ENCODE measurements at regions not wholly inside any gene's neighbourhood (a gene's known extent, or its start where the extent isn't known, plus 50 kb on each side); places are given as distances from the start of the nearest gene placed in this dataset.

DNA sequence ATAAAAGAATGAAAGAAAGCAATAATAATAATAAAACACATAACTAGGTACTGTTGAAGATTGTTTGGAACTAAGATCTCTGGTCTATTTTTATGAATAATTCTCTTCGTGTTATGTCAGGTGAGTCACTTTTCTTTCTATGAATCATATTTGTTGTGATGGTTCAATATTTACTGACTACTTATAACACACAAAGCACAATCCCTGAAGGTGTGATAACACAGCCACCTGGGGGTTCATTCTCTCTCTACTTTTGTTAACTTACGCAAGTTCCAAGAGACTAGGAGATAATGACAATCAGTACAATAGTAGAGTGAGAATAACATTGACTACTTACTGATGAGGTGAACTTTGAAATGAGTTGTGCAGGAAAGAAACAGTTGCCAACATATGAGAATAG lies 149.9 kb downstream of the IBTK start:
- 83% methylated on average over 2 of the region's 2 CpGs for WGBS
- H3K4me3 ChIP-seq (ENCODE audit: low read depth in 1 of 3, low read length in 3 of 3) = no peak overlapping the region
- no peaks in the 10 kb centered on the region for H3K36me3 ChIP-seq (ENCODE audit: control insufficient read depth in 4 of 4, insufficient read depth in 3 of 4, low read depth in 1 of 4, low read length in 3 of 4)
- H3K9ac ChIP-seq (ENCODE audit: low read depth in 1 of 2, low read length in 2 of 2) = no peak overlapping the region
- H3K27me3 ChIP-seq (ENCODE audit: control insufficient read depth in 4 of 4, insufficient read depth in 4 of 4, low read length in 3 of 4) = no peaks in the 10 kb centered on the region
- DNase-seq (ENCODE audit: low spot score) = no peak
- H3K27ac ChIP-seq (ENCODE audit: low read depth in 1 of 2, low read length in 2 of 2) = no peak overlapping the region
- H3K9me3 ChIP-seq (ENCODE audit: control insufficient read depth in 4 of 4, low read length in 3 of 4) = no peaks in the 10 kb centered on the region
- TF ChIP-seq, protein P1, sequence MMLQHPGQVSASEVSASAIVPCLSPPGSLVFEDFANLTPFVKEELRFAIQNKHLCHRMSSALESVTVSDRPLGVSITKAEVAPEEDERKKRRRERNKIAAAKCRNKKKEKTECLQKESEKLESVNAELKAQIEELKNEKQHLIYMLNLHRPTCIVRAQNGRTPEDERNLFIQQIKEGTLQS (IDR thresholded peaks at IDR 0.05) = no peak
- TF ChIP-seq JUND (IDR thresholded peaks at IDR 0.05) = no peak
- no peak for TF ChIP-seq EGR1 (IDR thresholded peaks at IDR 0.05; ENCODE audit: low read depth in 2 of 2)
- TF ChIP-seq YY1 (IDR thresholded peaks at IDR 0.05) = no peak
- no peak for TF ChIP-seq HNF4G (IDR thresholded peaks at IDR 0.05)
- TF ChIP-seq TAF1 (conservative IDR thresholded peaks at IDR 0.05) = no peak
- H3K4me1 ChIP-seq (ENCODE audit: control insufficient read depth in 4 of 4, insufficient read depth in 4 of 4, low read length in 3 of 4) = peaks cover 0 to 3% (median 1%) of the 10 kb centered on the region in 4 donors

DNA sequence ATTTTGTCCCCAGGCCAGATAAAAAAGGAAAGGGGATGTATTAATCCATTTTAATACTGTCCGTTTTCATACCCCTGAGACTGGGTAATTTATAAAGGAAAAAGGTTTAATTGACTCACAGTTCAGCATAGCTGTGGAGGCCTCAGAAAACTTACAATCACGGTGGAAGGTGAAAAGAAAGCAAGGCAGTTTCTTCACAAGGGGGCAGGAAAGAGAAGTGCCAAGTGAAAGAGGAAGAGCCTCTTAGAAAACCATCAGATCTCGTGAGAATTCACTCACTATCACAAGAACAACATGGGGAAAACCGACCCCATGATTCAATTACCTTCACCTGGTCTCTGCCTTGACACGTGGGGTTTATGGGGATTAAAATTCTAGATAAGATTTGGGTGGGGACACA lies 152.5 kb downstream of the IBTK start:
- Histone ChIP-seq H3K4me3 (ENCODE audit: low read depth in 1 of 3, low read length in 3 of 3) (no peak overlapping the region), H3K4me1 (ENCODE audit: control insufficient read depth in 4 of 4, insufficient read depth in 4 of 4, low read length in 3 of 4) (peaks cover 0 to 3% (median 1%) of the 10 kb centered on the region in 4 donors), H3K36me3 (ENCODE audit: control insufficient read depth in 4 of 4, insufficient read depth in 3 of 4, low read depth in 1 of 4, low read length in 3 of 4) (no peaks in the 10 kb centered on the region), H3K9me3 (ENCODE audit: control insufficient read depth in 4 of 4, low read length in 3 of 4) (no peaks in the 10 kb centered on the region), H3K27ac (ENCODE audit: low read depth in 1 of 2, low read length in 2 of 2) (no peak overlapping the region), H3K27me3 (ENCODE audit: control insufficient read depth in 4 of 4, insufficient read depth in 4 of 4, low read length in 3 of 4) (no peaks in the 10 kb centered on the region), H3K9ac (ENCODE audit: low read depth in 1 of 2, low read length in 2 of 2) (no peak overlapping the region)
- DNase-seq (ENCODE audit: low spot score) = no peak
- 74% methylated on average over 5 of the region's 5 CpGs for WGBS
- TF ChIP-seq SP1 (IDR thresholded peaks at IDR 0.05) = no peak
- TF ChIP-seq HNF4A (conservative IDR thresholded peaks at IDR 0.05) = no peak
- TF ChIP-seq, protein P1 (IDR thresholded peaks at IDR 0.05) = no peak

DNA sequence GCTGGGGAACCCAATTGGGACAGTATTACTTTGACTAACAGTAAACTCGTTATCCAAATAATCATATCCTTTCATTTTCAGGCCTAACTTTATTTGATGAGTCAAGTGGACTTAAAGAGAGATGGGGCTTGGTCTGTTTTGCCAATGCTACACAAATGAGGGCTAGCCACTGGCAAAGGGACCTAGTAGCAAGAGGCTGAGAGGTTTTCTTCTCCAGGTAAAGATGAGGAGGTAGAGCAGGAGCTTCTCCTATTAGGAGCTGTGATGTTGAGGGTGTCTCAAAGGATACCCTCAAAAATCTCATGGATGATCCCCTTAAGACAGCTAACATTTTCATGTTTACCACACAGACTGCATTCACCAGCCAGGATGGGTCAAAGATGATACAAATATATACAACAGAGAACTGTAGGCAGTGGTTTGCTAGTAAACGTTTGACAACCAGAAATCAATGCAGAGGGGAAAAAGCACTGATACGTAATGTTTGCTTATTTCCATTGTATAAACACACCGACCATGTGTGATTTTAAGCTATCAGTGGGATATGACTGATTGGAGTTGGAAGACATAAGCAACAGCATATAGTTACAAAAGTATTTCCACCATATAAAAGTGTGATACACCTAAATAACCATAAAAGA lies 153.3 kb downstream of the IBTK start:
- no peaks in the 10 kb centered on the region for H3K9me3 ChIP-seq (ENCODE audit: control insufficient read depth in 4 of 4, low read length in 3 of 4)
- DNase-seq (ENCODE audit: low spot score) = no peak
- H3K27me3 ChIP-seq (ENCODE audit: control insufficient read depth in 4 of 4, insufficient read depth in 4 of 4, low read length in 3 of 4) = no peaks in the 10 kb centered on the region
- H3K4me1 ChIP-seq (ENCODE audit: control insufficient read depth in 4 of 4, insufficient read depth in 4 of 4, low read length in 3 of 4) = peaks cover 0 to 3% (median 1%) of the 10 kb centered on the region in 4 donors
- peak; percentile 36 for TF ChIP-seq YY1 (IDR thresholded peaks at IDR 0.05)
- no peak for TF ChIP-seq FOXA1 (IDR thresholded peaks at IDR 0.05)
- TF ChIP-seq FOXA2 (IDR thresholded peaks at IDR 0.05) = peak; percentile 56
- TF ChIP-seq, protein P2, sequence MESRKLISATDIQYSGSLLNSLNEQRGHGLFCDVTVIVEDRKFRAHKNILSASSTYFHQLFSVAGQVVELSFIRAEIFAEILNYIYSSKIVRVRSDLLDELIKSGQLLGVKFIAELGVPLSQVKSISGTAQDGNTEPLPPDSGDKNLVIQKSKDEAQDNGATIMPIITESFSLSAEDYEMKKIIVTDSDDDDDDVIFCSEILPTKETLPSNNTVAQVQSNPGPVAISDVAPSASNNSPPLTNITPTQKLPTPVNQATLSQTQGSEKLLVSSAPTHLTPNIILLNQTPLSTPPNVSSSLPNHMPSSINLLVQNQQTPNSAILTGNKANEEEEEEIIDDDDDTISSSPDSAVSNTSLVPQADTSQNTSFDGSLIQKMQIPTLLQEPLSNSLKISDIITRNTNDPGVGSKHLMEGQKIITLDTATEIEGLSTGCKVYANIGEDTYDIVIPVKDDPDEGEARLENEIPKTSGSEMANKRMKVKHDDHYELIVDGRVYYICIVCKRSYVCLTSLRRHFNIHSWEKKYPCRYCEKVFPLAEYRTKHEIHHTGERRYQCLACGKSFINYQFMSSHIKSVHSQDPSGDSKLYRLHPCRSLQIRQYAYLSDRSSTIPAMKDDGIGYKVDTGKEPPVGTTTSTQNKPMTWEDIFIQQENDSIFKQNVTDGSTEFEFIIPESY (IDR thresholded peaks at IDR 0.05) = no peak
- TF ChIP-seq HNF4A (conservative IDR thresholded peaks at IDR 0.05) = peak in 1 of 2 donors; percentile 38
- TF ChIP-seq RXRA (IDR thresholded peaks at IDR 0.05) = peak in 1 of 2 donors; percentile 21
- no peak overlapping the region for H3K9ac ChIP-seq (ENCODE audit: low read depth in 1 of 2, low read length in 2 of 2)
- WGBS = 39% methylated on average over 4 of the region's 4 CpGs
- no peak overlapping the region for H3K4me3 ChIP-seq (ENCODE audit: low read depth in 1 of 3, low read length in 3 of 3)
- no peak overlapping the region for H3K27ac ChIP-seq (ENCODE audit: low read depth in 1 of 2, low read length in 2 of 2)
- no peaks in the 10 kb centered on the region for H3K36me3 ChIP-seq (ENCODE audit: control insufficient read depth in 4 of 4, insufficient read depth in 3 of 4, low read depth in 1 of 4, low read length in 3 of 4)

Measured in liver (tissue), 7 donors.